Keratinocyte (primary cell): ENCODE measurements at regions not wholly inside any gene's neighbourhood (a gene's known extent, or its start where the extent isn't known, plus 50 kb on each side); places are given as distances from the start of the nearest gene placed in this dataset.
"Not testable (repeated sequence)": the region's sequence is repeated elsewhere in the genome, so short reads cannot be mapped to it uniquely, and the experiment has no call there.

ENCODE experiments used
- EZH2 ChIP-seq: IDR thresholded peaks from one replicate; pipeline ENCODE4 v1.6.1; 2012; ENCODE audit warnings: inconsistent platforms, mild to moderate bottlenecking, low read length, moderate library complexity
- TF ChIP-seq, protein P1 (sequence below), 3 experiments: IDR thresholded peaks in 1 of 3; conservative IDR thresholded peaks in 1 of 3; optimal IDR thresholded peaks in 1 of 3; 2 replicates in 2 of 3; 3 replicates in 1 of 3; pipeline versions ENCODE3 to v1.5.1; 2011; ENCODE audit warnings: low read length in 3 of 3, mild to moderate bottlenecking in 3 of 3, moderate library complexity in 2 of 3, control low read depth in 1 of 3, inconsistent platforms in 1 of 3; ENCODE audit not compliant: insufficient read depth in 2 of 3; ENCODE audit errors: extremely low read depth in 1 of 3

DNA sequence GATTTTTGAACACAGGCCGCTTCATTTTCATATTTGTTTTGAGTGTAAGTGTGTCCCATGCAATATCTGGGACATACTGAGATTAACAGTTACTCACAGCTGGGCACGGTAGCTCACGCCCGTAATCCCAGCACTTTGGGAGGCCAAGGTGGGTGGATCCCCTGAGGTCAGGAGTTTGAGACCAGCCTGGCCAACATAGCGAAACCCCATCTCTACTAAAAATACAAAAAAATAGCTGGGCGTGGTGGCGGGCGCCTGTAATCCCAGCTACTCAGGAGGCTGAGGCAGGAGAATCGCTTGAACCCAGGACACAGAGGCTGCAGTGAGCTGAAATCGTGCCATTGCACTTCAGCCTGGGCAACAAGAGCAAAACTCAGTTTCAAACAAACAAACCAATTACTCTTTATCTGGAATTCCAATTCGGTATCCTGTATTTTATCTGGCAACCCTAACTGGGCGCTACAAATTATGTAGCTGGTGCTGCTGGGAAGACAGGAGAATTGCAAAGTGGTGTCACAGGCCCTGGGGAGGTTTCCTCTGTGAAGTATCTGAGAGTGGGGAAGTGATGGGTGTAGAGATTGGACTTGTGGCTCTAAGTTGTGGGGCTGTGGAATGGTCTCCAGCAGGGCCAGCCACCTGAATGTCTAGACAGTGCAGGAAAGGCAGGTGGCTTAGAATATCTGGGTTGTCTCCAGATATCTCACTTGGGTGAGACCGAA lies 73.3 kb upstream of the SPRY4 start:
- TF ChIP-seq EZH2, result not testable (repeated sequence)
- TF ChIP-seq, protein P1, sequence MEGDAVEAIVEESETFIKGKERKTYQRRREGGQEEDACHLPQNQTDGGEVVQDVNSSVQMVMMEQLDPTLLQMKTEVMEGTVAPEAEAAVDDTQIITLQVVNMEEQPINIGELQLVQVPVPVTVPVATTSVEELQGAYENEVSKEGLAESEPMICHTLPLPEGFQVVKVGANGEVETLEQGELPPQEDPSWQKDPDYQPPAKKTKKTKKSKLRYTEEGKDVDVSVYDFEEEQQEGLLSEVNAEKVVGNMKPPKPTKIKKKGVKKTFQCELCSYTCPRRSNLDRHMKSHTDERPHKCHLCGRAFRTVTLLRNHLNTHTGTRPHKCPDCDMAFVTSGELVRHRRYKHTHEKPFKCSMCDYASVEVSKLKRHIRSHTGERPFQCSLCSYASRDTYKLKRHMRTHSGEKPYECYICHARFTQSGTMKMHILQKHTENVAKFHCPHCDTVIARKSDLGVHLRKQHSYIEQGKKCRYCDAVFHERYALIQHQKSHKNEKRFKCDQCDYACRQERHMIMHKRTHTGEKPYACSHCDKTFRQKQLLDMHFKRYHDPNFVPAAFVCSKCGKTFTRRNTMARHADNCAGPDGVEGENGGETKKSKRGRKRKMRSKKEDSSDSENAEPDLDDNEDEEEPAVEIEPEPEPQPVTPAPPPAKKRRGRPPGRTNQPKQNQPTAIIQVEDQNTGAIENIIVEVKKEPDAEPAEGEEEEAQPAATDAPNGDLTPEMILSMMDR (optimal IDR thresholded peaks at IDR 0.05 in 1 of 3, IDR thresholded peaks at IDR 0.05 in 1 of 3, conservative IDR thresholded peaks at IDR 0.05 in 1 of 3; ENCODE audit: extremely low read depth in 1 of 3, insufficient read depth in 2 of 3, low read length in 3 of 3), result not testable (repeated sequence)
